ENCODE measurements at regions not wholly inside any gene's neighbourhood (a gene's known extent, or its start where the extent isn't known, plus 50 kb on each side); places are given as distances from the start of the nearest gene placed in this dataset.
"Not testable (repeated sequence)": the region's sequence is repeated elsewhere in the genome, so short reads cannot be mapped to it uniquely, and the experiment has no call there.

GRCh38 chr2:111291566-111291965 lies 170.9 kb downstream of the BCL2L11 start:
- DNase-seq = not testable (repeated sequence)

- DNase-seq = not testable (repeated sequence)
Observed at GRCh38 chr2:111292232-111292968, 171.7 kb downstream of the BCL2L11 start.

- DNase-seq = not testable (repeated sequence)
Observed at GRCh38 chr2:111294699-111295098, 174.0 kb downstream of the BCL2L11 start.

DNA sequence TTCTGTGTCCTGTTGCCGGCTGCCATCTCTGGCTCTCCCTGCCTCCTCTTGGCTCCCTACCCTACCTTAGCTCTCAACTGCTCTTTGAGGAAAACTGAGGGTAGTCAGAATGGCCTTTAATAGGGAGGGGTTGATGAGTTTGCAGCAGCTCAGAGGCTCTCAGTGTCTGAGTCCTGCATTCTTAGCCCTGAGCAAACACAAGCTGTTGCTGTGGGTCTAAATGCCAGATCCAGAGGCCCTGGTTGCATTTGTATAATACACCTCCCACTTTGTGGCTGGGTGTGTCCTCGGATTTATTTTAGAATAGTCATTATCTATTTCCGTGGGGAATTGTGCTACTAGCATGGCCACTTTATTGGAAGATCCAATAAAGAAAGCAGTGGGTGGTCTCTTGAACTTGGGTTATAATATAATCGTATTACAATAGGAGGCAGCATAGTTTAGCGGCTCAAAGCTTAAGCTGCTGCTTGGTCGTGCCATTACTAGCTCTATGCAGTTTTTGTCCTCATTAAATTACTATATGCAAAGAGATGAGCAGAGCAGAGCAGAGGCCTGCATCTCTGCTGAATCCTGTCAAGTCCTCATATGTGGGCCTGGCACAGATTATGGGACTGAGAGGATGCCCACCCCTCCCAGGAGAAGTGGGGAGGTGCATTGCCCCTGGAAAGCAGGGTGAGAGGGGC lies 175.5 kb downstream of the BCL2L11 start:
- not testable (repeated sequence) for DNase-seq

GRCh38 chr2:111297128-111297527 lies 176.4 kb downstream of the BCL2L11 start:
- not testable (repeated sequence) for DNase-seq

- not testable (repeated sequence) for DNase-seq
Observed at GRCh38 chr2:111298927-111299326, 178.2 kb downstream of the BCL2L11 start.

GRCh38 chr2:111299635-111300034 lies 178.9 kb downstream of the BCL2L11 start:
- not testable (repeated sequence) for DNase-seq

DNA sequence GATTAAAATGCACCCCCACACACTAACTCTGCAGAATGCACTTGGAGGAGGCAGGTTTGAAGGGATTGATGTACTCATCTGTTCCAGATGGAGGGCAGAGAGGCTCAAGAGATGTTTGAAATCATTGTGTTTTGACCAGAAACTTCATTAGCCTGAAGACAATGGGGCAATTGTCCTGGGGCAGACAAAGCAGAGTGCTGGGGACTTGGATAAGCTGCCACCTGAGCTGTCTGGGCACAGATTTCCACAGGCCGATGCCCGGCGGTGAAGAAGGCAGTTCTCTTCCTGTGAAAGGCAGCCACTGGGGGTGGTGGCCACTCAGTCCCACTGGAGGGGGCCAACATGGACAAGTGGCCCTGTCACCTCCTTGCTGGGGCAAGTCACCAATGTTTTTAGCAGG lies 181.0 kb downstream of the BCL2L11 start:
- DNase-seq = not testable (repeated sequence)

DNA sequence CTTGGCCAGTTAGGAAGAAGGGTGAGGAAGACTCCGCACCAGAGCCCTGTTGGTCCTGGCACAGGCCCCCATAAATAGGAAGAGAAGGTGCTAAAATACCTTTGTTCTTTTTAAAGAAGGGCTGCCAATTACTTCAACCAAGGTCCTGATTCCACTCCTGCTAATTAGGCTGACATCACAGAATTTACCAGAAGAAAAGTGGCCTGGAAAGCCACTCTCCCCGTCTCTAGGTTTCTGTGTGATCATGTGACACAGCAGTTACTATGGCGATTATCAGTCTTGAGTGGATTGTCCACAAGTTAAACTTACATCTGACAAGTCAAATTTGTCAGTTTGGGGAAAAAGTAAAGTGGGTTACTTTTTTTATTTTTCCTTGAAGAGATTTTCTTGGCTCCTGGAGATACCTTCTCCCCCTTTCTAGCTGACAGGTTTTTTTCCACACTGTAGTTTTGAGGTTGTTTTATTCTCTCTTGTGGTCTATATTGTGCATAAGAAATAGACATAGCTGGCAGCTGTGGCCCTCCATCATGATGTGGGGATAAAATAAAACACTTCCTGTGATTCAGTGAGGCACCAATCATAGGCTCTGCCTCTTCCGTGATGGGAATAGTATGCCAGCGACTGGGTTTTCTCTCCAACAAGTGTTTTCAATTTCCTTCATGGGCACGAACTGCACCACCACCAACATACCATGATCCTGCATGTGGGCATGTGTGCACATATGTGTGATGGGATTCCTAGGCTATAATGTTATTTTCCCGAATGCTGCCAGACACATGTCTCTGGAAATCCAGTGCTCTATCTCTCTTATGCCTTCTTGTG lies 181.9 kb downstream of the BCL2L11 start:
- DNase-seq = not testable (repeated sequence)

- DNase-seq = not testable (repeated sequence)
Observed at GRCh38 chr2:111307302-111307701, 186.6 kb downstream of the BCL2L11 start.

GRCh38 chr2:111309231-111310075 lies 188.7 kb downstream of the BCL2L11 start:
- DNase-seq = not testable (repeated sequence)

- not testable (repeated sequence) for DNase-seq
Observed at GRCh38 chr2:111310395-111310794, 189.7 kb downstream of the BCL2L11 start.

DNA sequence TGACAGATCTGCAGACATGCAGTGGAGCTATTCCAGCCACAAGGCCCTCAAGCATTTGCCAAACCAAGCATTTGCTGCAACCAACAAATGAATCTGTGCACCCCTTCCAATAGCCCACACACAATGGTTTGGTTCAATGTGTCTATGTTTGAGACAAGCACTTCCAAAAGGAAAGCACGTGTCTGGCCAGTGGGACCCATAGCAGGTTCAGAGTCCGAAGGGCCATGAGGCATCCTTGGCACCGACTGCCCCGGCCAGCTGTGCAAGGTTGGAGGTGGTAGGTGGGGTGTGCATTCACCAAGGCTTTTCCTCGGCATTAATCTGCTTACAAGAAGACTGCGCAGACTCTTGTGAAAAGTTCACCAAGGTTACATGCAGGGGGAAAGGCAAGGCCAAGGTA lies 190.9 kb downstream of the BCL2L11 start:
- not testable (repeated sequence) for DNase-seq

- DNase-seq = not testable (repeated sequence)
Observed at GRCh38 chr2:111312897-111313607, 192.3 kb downstream of the BCL2L11 start.

DNA sequence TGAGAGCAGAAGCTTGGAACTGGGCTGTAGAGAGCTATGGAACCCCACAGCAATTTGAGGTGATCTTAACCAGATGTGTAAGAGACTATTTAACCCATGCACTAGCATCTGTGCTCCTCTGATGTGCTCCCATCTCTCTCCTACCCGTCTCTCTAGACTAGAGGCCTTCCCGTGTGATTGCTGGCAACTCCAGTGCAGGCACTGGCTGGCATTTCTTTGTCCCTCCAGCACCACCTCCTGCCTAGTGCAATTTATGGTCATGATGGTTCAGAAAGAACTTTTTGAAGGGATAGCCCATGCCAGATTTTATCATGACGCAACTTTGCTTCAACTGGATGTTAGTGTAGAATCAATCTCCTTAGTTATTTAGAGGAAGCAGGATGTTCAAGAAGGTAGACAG lies 193.0 kb downstream of the BCL2L11 start:
- not testable (repeated sequence) for DNase-seq

- DNase-seq = not testable (repeated sequence)
Observed at GRCh38 chr2:111315188-111315917, 194.6 kb downstream of the BCL2L11 start.

- not testable (repeated sequence) for DNase-seq
Observed at GRCh38 chr2:111316221-111316741, 195.6 kb downstream of the BCL2L11 start.

- DNase-seq = not testable (repeated sequence)
Observed at GRCh38 chr2:111316881-111317549, 196.3 kb downstream of the BCL2L11 start.

DNA sequence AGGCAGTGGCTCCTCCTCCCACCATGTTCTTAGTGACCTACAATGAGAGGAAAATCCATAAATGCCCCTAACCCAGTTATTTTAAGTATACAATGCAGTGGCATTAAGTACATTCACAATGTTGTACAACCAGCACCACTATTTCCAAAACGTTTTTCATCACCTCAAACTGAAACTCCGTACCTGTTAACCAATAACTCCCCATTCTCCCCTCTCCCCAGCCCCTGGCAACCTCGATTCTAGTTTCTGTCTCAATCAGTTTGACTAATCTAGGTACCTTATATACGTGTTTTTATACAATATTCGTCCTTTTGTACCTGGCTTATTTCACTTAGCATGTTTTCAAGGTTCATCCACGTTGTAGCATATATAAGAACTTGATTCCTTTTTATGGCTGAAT lies 198.8 kb downstream of the BCL2L11 start:
- DNase-seq = not testable (repeated sequence)

- DNase-seq = not testable (repeated sequence)
Observed at GRCh38 chr2:111320264-111320663, 199.6 kb downstream of the BCL2L11 start.

All from NCI-H1930 (cell line).